Osteocyte (in vitro differentiated cells): ENCODE measurements at regions not wholly inside any gene's neighbourhood (a gene's known extent, or its start where the extent isn't known, plus 50 kb on each side); places are given as distances from the start of the nearest gene placed in this dataset.

Source experiments
- DNase-seq: peaks from one replicate; pipeline ENCODE4 v3.0.0; 2021; ENCODE audit warnings: mixed read lengths; ENCODE audit not compliant: unreplicated experiment; ENCODE audit errors: extremely low spot score
- H3K27ac Mint-ChIP-seq: one replicate; pipeline ENCODE4 v1.8.0; 2021; ENCODE audit warnings: mild to moderate bottlenecking, mixed read lengths; ENCODE audit not compliant: unreplicated experiment
- H3K27me3 Mint-ChIP-seq: one replicate; pipeline ENCODE4 v1.8.0; 2021; ENCODE audit warnings: mixed read lengths; ENCODE audit not compliant: unreplicated experiment
- H3K36me3 Mint-ChIP-seq: one replicate; pipeline ENCODE4 v1.8.0; 2021; ENCODE audit warnings: mixed read lengths; ENCODE audit not compliant: unreplicated experiment
- H3K4me1 Mint-ChIP-seq: one replicate; pipeline ENCODE4 v1.8.0; 2021; ENCODE audit warnings: mixed read lengths; ENCODE audit not compliant: unreplicated experiment
- H3K4me3 Mint-ChIP-seq: one replicate; pipeline ENCODE4 v1.8.0; 2021; ENCODE audit warnings: mild to moderate bottlenecking, moderate library complexity, mixed read lengths; ENCODE audit not compliant: unreplicated experiment
- H3K9me3 Mint-ChIP-seq: one replicate; pipeline ENCODE4 v1.8.0; 2021; ENCODE audit warnings: mixed read lengths; ENCODE audit not compliant: unreplicated experiment
- CTCF ChIP-seq: fragments of 200-600 bp; sonication (generic); IDR thresholded peaks from 2 replicates; pipeline ENCODE4 v1.5.0; 2021; ENCODE audit warnings: antibody characterized with exemption, mild to moderate bottlenecking, moderate library complexity

DNA sequence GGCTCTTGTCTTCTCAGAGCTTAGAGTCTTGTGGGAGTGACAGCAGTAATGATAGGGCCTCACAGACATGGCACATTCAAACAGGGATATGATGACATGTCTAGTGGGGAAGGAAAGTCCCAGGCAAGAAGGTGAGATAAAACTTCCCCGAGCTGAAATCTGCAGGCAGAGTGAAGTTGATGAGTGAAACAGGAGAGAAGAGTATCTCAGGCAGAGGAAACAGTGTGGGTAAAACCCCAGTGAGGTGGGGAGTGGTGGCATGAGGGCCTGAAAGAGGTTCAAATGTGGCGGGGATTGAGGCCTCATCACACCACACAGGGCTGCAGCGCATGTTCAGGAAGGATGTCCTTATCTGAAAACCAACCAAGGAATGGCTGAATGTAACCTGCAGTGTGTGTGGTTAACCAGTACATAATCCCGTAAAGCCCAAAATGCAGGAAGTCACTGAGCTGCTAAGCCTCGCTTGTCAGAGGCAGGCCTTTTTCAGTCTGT is 153.8 kb upstream of the E2F8 start:
- Mint-ChIP-seq H3K27ac (no peak overlapping the region), H3K4me1 (no peaks in the 10 kb centered on the region), H3K27me3 (no peaks in the 10 kb centered on the region), H3K4me3 (no peak overlapping the region), H3K36me3 (peaks cover 3% of the 10 kb centered on the region), H3K9me3 (peaks cover 4% of the 10 kb centered on the region)
- DNase-seq: no peak
- no peak for TF ChIP-seq CTCF

DNA sequence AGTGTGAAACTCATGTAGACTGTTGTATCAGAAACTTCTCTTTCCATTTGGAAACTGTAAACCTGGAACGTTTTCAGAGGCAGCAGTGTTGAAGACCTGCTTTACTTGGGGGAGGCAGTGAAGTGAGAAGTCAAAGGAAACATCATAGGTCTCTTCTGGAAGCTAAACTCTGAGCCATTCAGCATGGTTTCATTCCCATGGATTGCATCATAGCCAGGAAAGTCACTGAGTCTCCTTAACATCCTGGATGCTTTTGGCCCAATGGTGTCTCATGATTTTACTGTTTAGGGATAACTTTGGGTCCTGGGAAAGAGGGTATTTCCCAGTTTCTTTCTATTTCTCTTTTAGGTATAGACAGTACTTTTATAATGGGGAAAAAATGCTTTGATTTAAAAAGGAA is 153.2 kb upstream of the E2F8 start:
- peaks cover 3% of the 10 kb centered on the region for H3K36me3 Mint-ChIP-seq
- H3K9me3 Mint-ChIP-seq: peaks cover 4% of the 10 kb centered on the region
- no peaks in the 10 kb centered on the region for H3K4me1 Mint-ChIP-seq
- DNase-seq: no peak
- H3K27me3 Mint-ChIP-seq: peaks cover 2% of the 10 kb centered on the region
- no peak for TF ChIP-seq CTCF
- H3K4me3 Mint-ChIP-seq: no peak overlapping the region
- H3K27ac Mint-ChIP-seq: no peak overlapping the region

DNA sequence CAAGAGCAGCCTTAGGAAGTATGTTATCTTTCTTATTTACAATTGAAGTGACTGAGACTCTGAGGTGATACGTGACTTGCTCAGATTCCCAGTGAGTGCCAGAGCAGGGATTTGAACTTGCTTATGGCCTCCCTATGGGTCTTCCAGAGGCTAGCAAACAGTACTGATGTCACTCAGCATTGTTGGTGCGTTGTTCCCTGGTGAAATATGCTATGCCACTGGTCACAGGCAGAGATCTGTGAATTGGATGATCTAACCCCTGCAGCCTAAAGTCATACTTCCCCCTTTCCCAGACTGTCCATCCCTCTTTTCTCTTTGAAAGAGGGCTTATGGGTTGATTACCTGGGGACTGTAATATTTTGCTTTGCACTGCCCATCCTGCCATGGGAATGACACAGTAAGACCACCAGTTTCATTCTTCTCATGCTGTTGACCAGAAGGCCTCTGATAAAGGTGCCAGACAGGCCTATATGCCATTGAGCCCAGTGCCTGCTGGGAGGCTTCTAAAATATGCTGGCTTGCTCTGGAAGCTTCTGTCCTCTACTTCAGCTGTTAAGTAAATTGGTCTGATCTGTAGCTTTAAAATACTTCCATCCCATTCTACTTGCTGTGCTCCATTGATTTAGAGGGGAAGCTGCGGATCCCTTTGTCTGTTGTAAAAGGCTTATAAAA is 152.2 kb upstream of the E2F8 start:
- Mint-ChIP-seq H3K4me1 (no peaks in the 10 kb centered on the region), H3K27me3 (peaks cover 3% of the 10 kb centered on the region), H3K9me3 (peaks cover 4% of the 10 kb centered on the region), H3K27ac (no peak overlapping the region), H3K4me3 (no peak overlapping the region), H3K36me3 (peaks cover 3% of the 10 kb centered on the region)
- no peak for DNase-seq
- TF ChIP-seq CTCF: no peak

DNA sequence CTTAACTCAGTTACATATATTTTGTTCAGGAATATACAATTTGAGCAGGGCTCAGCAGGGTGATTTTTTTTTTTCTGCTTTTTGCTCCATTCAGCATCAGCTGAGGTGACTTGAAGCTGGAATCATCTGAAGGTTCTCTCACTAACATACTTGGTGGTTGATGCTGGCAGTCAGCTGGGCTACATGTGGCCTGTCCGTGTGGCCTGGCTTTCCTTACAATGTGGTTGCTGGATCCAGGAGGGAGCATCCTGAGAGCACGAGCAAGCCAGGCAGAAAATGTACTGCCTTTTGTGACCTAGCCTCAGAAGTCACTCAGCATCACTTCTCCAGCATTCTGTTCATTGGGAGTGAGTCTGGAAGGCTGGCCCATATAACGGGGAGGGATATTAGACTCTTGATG is 151.6 kb upstream of the E2F8 start:
- no peak for DNase-seq
- Mint-ChIP-seq H3K4me1 (no peaks in the 10 kb centered on the region), H3K36me3 (peaks cover 3% of the 10 kb centered on the region), H3K27me3 (peaks cover 3% of the 10 kb centered on the region), H3K27ac (no peak overlapping the region), H3K9me3 (peaks cover 4% of the 10 kb centered on the region), H3K4me3 (no peak overlapping the region)
- no peak for TF ChIP-seq CTCF

- Mint-ChIP-seq H3K27me3 (peaks cover 6% of the 10 kb centered on the region), H3K27ac (no peak overlapping the region), H3K36me3 (peaks cover 3% of the 10 kb centered on the region), H3K4me3 (no peak overlapping the region), H3K9me3 (peaks cover 4% of the 10 kb centered on the region), H3K4me1 (no peaks in the 10 kb centered on the region)
- no peak for DNase-seq
- no peak for TF ChIP-seq CTCF
Measured at GRCh38 chr11:19391652-19392051, 150.9 kb upstream of the E2F8 start.
